H9 (cell line): ENCODE measurements at regions not wholly inside any gene's neighbourhood (a gene's known extent, or its start where the extent isn't known, plus 50 kb on each side); places are given as distances from the start of the nearest gene placed in this dataset.
A peak's percentile ranks its signal among the peaks of the same experiment; 100 is the strongest.

Experiments used
- DNase-seq: peaks from one replicate; pipeline ENCODE4 v3.0.0-alpha.2; 2017
- H2AFZ ChIP-seq: one replicate; pipeline ENCODE4 v1.6.1; 2013; ENCODE audit warnings: mild to moderate bottlenecking, low read length, control low read depth, moderate library complexity
- H2AK5ac ChIP-seq: 2 replicates; pipeline ENCODE4 v1.6.1; 2013; ENCODE audit warnings: low read length, control low read depth, mixed read lengths; ENCODE audit not compliant: insufficient read length
- H2BK120ac ChIP-seq: one replicate; pipeline ENCODE4 v1.6.1; 2013; ENCODE audit warnings: low read depth, mild to moderate bottlenecking, low read length, control low read depth, inconsistent platforms; ENCODE audit not compliant: poor library complexity, severe bottlenecking
- H2BK12ac ChIP-seq: 2 replicates; pipeline ENCODE4 v1.6.1; 2013; ENCODE audit warnings: low read length, control low read depth, mixed read lengths, low read depth; ENCODE audit not compliant: insufficient read length
- H2BK15ac ChIP-seq: 2 replicates; pipeline ENCODE4 v1.6.1; 2013; ENCODE audit warnings: low read depth, low read length, control low read depth
- H2BK20ac ChIP-seq: one replicate; pipeline ENCODE4 v1.6.1; 2013; ENCODE audit warnings: low read depth, mild to moderate bottlenecking, low read length, control low read depth, inconsistent platforms; ENCODE audit not compliant: poor library complexity, severe bottlenecking
- H2BK5ac ChIP-seq: 2 replicates; pipeline ENCODE4 v1.6.1; 2013; ENCODE audit warnings: low read length, control low read depth, mixed read lengths; ENCODE audit not compliant: insufficient read length
- H3K14ac ChIP-seq: 2 replicates; pipeline ENCODE4 v1.6.1; 2013; ENCODE audit warnings: low read length, control low read depth; ENCODE audit not compliant: insufficient read depth
- H3K18ac ChIP-seq: 2 replicates; pipeline ENCODE4 v1.6.1; 2013; ENCODE audit warnings: low read depth, mild to moderate bottlenecking, mixed read lengths, low read length, control low read depth; ENCODE audit not compliant: insufficient read length
- H3K23ac ChIP-seq: 2 replicates; pipeline ENCODE4 v1.6.1; 2013; ENCODE audit warnings: low read length, control low read depth, mixed read lengths, low read depth; ENCODE audit not compliant: insufficient read length
- H3K23me2 ChIP-seq: 2 replicates; pipeline ENCODE4 v1.6.1; 2013; ENCODE audit warnings: low read depth, mild to moderate bottlenecking, mixed read lengths, low read length, control low read depth; ENCODE audit not compliant: insufficient read length, poor library complexity, severe bottlenecking
- H3K27ac ChIP-seq: 2 replicates; pipeline ENCODE4 v1.5.1; 2013; ENCODE audit warnings: low read length, control low read depth, mixed read lengths, low read depth; ENCODE audit not compliant: insufficient read length
- H3K27me3 ChIP-seq: 2 replicates; pipeline ENCODE4 v1.6.1; 2013; ENCODE audit warnings: low read length, control low read depth, inconsistent platforms; ENCODE audit not compliant: insufficient read depth
- H3K4ac ChIP-seq: 2 replicates; pipeline ENCODE4 v1.6.1; 2013; ENCODE audit warnings: low read depth, mild to moderate bottlenecking, control low read depth, inconsistent platforms, low read length, moderate library complexity
- H3K4me1 ChIP-seq: 2 replicates; pipeline ENCODE4 v1.6.1; 2013; ENCODE audit warnings: low read length, control low read depth, inconsistent platforms; ENCODE audit not compliant: insufficient read depth
- H3K4me2 ChIP-seq: 2 replicates; pipeline ENCODE4 v1.6.1; 2013; ENCODE audit warnings: low read length, control low read depth, mixed read lengths; ENCODE audit not compliant: insufficient read length, insufficient read depth
- H3K56ac ChIP-seq: 2 replicates; pipeline ENCODE4 v1.6.1; 2013; ENCODE audit warnings: low read depth, mild to moderate bottlenecking, mixed read lengths, low read length, control low read depth; ENCODE audit not compliant: insufficient read length
- H3K79me1 ChIP-seq: 2 replicates; pipeline ENCODE4 v1.6.1; 2013; ENCODE audit warnings: low read depth, mild to moderate bottlenecking, moderate library complexity, low read length, control low read depth, inconsistent platforms; ENCODE audit not compliant: insufficient read depth, poor library complexity, severe bottlenecking
- H3K79me2 ChIP-seq: 2 replicates; pipeline ENCODE4 v1.6.1; 2013; ENCODE audit warnings: low read length, control low read depth, inconsistent platforms; ENCODE audit not compliant: insufficient read depth
- H3K9ac ChIP-seq: 2 replicates; pipeline ENCODE4 v1.6.1; 2013; ENCODE audit warnings: low read length, control low read depth, mixed read lengths; ENCODE audit not compliant: insufficient read length; ENCODE audit errors: extremely low read depth
- H3K9me3 ChIP-seq: one replicate; pipeline ENCODE4 v1.6.1; 2013; ENCODE audit warnings: low read depth, low read length, inconsistent platforms; ENCODE audit not compliant: control insufficient read depth
- H3T11ph ChIP-seq: one replicate; pipeline ENCODE4 v1.6.1; 2013; ENCODE audit warnings: mild to moderate bottlenecking, low read length, control low read depth, inconsistent platforms
- H4K20me1 ChIP-seq: one replicate; pipeline ENCODE4 v1.6.1; 2013; ENCODE audit not compliant: control insufficient read depth, insufficient read length, insufficient read depth
- H4K5ac ChIP-seq: 2 replicates; pipeline ENCODE4 v1.6.1; 2013; ENCODE audit warnings: low read depth, mild to moderate bottlenecking, mixed read lengths, low read length, control low read depth; ENCODE audit not compliant: insufficient read length
- H4K8ac ChIP-seq: replicated peaks from 2 replicates; pipeline ENCODE4 v1.6.1; 2013; ENCODE audit warnings: low read length, control low read depth, mixed read lengths, low read depth; ENCODE audit not compliant: insufficient read length
- H4K91ac ChIP-seq: 2 replicates; pipeline ENCODE4 v1.6.1; 2013; ENCODE audit warnings: low read depth, mild to moderate bottlenecking, moderate library complexity, mixed read lengths, low read length, control low read depth; ENCODE audit not compliant: insufficient read length
- H3K27ac Mint-ChIP-seq, 3 experiments: 2 replicates in 2 of 3; 3 replicates in 1 of 3; pipeline ENCODE4 v1.8.0; 2020 to 2021; ENCODE audit warnings: mixed read lengths in 3 of 3, mild to moderate bottlenecking in 1 of 3, moderate library complexity in 1 of 3
- H3K27me3 Mint-ChIP-seq: 2 replicates; pipeline ENCODE4 v1.8.0; 2021; ENCODE audit warnings: low read depth, mild to moderate bottlenecking, moderate library complexity, mixed read lengths
- H3K36me3 Mint-ChIP-seq, 3 experiments: 2 replicates in 2 of 3; 3 replicates in 1 of 3; pipeline ENCODE4 v1.8.0; 2020 to 2021; ENCODE audit warnings: low read depth in 3 of 3, mixed read lengths in 3 of 3; ENCODE audit not compliant: insufficient read depth in 1 of 3
- H3K4me1 Mint-ChIP-seq, 2 experiments: 2 replicates each; pipeline ENCODE4 v1.8.0; 2020; ENCODE audit warnings: mixed read lengths in 2 of 2
- H3K4me3 Mint-ChIP-seq, 2 experiments: 2 replicates in 1 of 2; 3 replicates in 1 of 2; pipeline ENCODE4 v1.8.0; 2020 to 2021; ENCODE audit warnings: mild to moderate bottlenecking in 2 of 2, mixed read lengths in 2 of 2, moderate library complexity in 1 of 2
- H3K9me3 Mint-ChIP-seq, 2 experiments: 2 replicates in 1 of 2; 3 replicates in 1 of 2; pipeline ENCODE4 v1.8.0; 2020; ENCODE audit warnings: mild to moderate bottlenecking in 2 of 2, mixed read lengths in 2 of 2, moderate library complexity in 1 of 2
- WGBS: extraction: QIAGEN DNeasy Blood & Tissue Kit; methylation state at CpG from one replicate; pipeline ENCODE4 v1.1.7; 2013; ENCODE audit warnings: missing lambda C conversion rate, low lambda C conversion rate, mixed read lengths; ENCODE audit not compliant: insufficient read length; ENCODE audit errors: extremely low coverage; 5-methylcytosine and 5-hydroxymethylcytosine counted together
- TF ChIP-seq, protein P1 (sequence below): fragments of 200-600 bp; sonication (generic); conservative IDR thresholded peaks from 3 replicates; pipeline ENCODE4 v1.8.0; 2021; ENCODE audit warnings: antibody characterized with exemption, mild to moderate bottlenecking

GRCh38 chr13:90412980-90413379 is 934.5 kb upstream of the MIR17HG start:
- no CpG with 5 or more reads among the region's 2 CpGs for WGBS
- 0 out of 7 replicates have a peak overlapping the region, but pooled peaks of 2 of the 3 experiments have one; percentile 29 to 45 for H3K27ac Mint-ChIP-seq
- peaks cover 0 to 1% (median 0%) of the 10 kb centered on the region in 3 experiments; a peak in 1 of 7 replicates for H3K36me3 Mint-ChIP-seq
- no peak overlapping the region for H4K8ac ChIP-seq
- no peak overlapping the region for H3K4me2 ChIP-seq
- DNase-seq: no peak
- H2BK12ac ChIP-seq: no peak overlapping the region
- H4K91ac ChIP-seq: no peak overlapping the region
- H3K79me1 ChIP-seq: no peaks in the 10 kb centered on the region
- H2BK15ac ChIP-seq: no peak overlapping the region
- no peak overlapping the region for H3K9ac ChIP-seq
- no peak overlapping the region for H2BK20ac ChIP-seq
- no peaks in the 10 kb centered on the region for H3K9me3 ChIP-seq
- peaks cover 15 to 21% of the 10 kb centered on the region in 2 experiments for H3K4me1 Mint-ChIP-seq
- H3K27me3 ChIP-seq: no peaks in the 10 kb centered on the region
- no peak overlapping the region for H3K4me3 Mint-ChIP-seq
- H3K4me1 ChIP-seq: no peaks in the 10 kb centered on the region
- H3K79me2 ChIP-seq: no peaks in the 10 kb centered on the region
- TF ChIP-seq, protein P1, sequence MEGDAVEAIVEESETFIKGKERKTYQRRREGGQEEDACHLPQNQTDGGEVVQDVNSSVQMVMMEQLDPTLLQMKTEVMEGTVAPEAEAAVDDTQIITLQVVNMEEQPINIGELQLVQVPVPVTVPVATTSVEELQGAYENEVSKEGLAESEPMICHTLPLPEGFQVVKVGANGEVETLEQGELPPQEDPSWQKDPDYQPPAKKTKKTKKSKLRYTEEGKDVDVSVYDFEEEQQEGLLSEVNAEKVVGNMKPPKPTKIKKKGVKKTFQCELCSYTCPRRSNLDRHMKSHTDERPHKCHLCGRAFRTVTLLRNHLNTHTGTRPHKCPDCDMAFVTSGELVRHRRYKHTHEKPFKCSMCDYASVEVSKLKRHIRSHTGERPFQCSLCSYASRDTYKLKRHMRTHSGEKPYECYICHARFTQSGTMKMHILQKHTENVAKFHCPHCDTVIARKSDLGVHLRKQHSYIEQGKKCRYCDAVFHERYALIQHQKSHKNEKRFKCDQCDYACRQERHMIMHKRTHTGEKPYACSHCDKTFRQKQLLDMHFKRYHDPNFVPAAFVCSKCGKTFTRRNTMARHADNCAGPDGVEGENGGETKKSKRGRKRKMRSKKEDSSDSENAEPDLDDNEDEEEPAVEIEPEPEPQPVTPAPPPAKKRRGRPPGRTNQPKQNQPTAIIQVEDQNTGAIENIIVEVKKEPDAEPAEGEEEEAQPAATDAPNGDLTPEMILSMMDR: no peak
- no peak overlapping the region for H3T11ph ChIP-seq
- H3K9me3 Mint-ChIP-seq: no peaks in the 10 kb centered on the region
- H3K23me2 ChIP-seq: no peaks in the 10 kb centered on the region
- H2AFZ ChIP-seq: no peak overlapping the region
- H3K56ac ChIP-seq: no peak overlapping the region
- H3K18ac ChIP-seq: no peak overlapping the region
- no peak overlapping the region for H4K5ac ChIP-seq
- no peak overlapping the region for H3K14ac ChIP-seq
- no peaks in the 10 kb centered on the region for H3K27me3 Mint-ChIP-seq
- no peak overlapping the region for H2BK5ac ChIP-seq
- no peak overlapping the region for H2BK120ac ChIP-seq
- H2AK5ac ChIP-seq: no peak overlapping the region
- no peak overlapping the region for H3K4ac ChIP-seq
- no peak overlapping the region for H3K23ac ChIP-seq
- no peak overlapping the region for H3K27ac ChIP-seq
- H4K20me1 ChIP-seq: no peaks in the 10 kb centered on the region
